Skeletal muscle satellite cell (primary cell): ENCODE measurements at regions not wholly inside any gene's neighbourhood (a gene's known extent, or its start where the extent isn't known, plus 50 kb on each side); places are given as distances from the start of the nearest gene placed in this dataset.
A peak's percentile ranks its signal among the peaks of the same experiment; 100 is the strongest.

ENCODE experiments used
- H3K27me3 ChIP-seq: 2 replicates; pipeline ENCODE4 v1.7.0; 2013; ENCODE audit warnings: low read length; ENCODE audit not compliant: control insufficient read depth, insufficient read depth
- H3K36me3 ChIP-seq: 2 replicates; pipeline ENCODE4 v1.7.0; 2013; ENCODE audit warnings: mild to moderate bottlenecking, control low read depth, low read length; ENCODE audit not compliant: insufficient read depth
- H3K4me1 ChIP-seq: 2 replicates; pipeline ENCODE4 v1.7.0; 2013; ENCODE audit warnings: low read length; ENCODE audit not compliant: control insufficient read depth, insufficient read depth
- H3K4me2 ChIP-seq: 2 replicates; pipeline ENCODE4 v1.7.0; 2013; ENCODE audit warnings: mild to moderate bottlenecking, low read length
- H3K4me3 ChIP-seq: 2 replicates; pipeline ENCODE4 v1.7.0; 2013; ENCODE audit warnings: low read length
- H3K9ac ChIP-seq: 2 replicates; pipeline ENCODE4 v1.7.0; 2013; ENCODE audit warnings: mild to moderate bottlenecking, low read depth, low read length, moderate library complexity
- H3K9me3 ChIP-seq: replicated peaks from 2 replicates; pipeline ENCODE4 v1.7.0; 2013; ENCODE audit warnings: mild to moderate bottlenecking, control low read depth, low read length

GRCh38 chr3:156608601-156609514 is 53.9 kb upstream of the SSR3 start:
- H3K9ac ChIP-seq = no peak overlapping the region
- H3K36me3 ChIP-seq = no peaks in the 10 kb centered on the region
- H3K4me2 ChIP-seq = no peak overlapping the region
- no peaks in the 10 kb centered on the region for H3K27me3 ChIP-seq
- no peak overlapping the region for H3K4me3 ChIP-seq
- no peaks in the 10 kb centered on the region for H3K9me3 ChIP-seq
- peaks cover 28% of the 10 kb centered on the region for H3K4me1 ChIP-seq

- Histone ChIP-seq H3K27me3 (no peaks in the 10 kb centered on the region), H3K36me3 (no peaks in the 10 kb centered on the region), H3K4me2 (peak overlapping the region; percentile 90), H3K4me3 (no peak overlapping the region), H3K9ac (peak overlapping the region; percentile 83), H3K9me3 (no peaks in the 10 kb centered on the region), H3K4me1 (peaks cover 38% of the 10 kb centered on the region)
These were observed 51.8 kb upstream of the SSR3 start for GRCh38 chr3:156606729-156607128.

GRCh38 chr3:156605686-156606605 is 51.0 kb upstream of the SSR3 start:
- H3K4me3 ChIP-seq = peak overlapping the region; percentile 67
- no peaks in the 10 kb centered on the region for H3K27me3 ChIP-seq
- no peaks in the 10 kb centered on the region for H3K36me3 ChIP-seq
- no peaks in the 10 kb centered on the region for H3K9me3 ChIP-seq
- H3K9ac ChIP-seq = peak overlapping the region; percentile 83
- peaks cover 38% of the 10 kb centered on the region for H3K4me1 ChIP-seq
- peak overlapping the region; percentile 90 for H3K4me2 ChIP-seq

- H3K27me3 ChIP-seq = no peaks in the 10 kb centered on the region
- peaks cover 33% of the 10 kb centered on the region for H3K4me1 ChIP-seq
- H3K4me2 ChIP-seq = no peak overlapping the region
- H3K36me3 ChIP-seq = no peaks in the 10 kb centered on the region
- H3K9ac ChIP-seq = no peak overlapping the region
- no peak overlapping the region for H3K4me3 ChIP-seq
- H3K9me3 ChIP-seq = no peaks in the 10 kb centered on the region
These were observed 49.8 kb upstream of the SSR3 start for GRCh38 chr3:156604642-156605144.
